ENCODE measurements at regions not wholly inside any gene's neighbourhood (a gene's known extent, or its start where the extent isn't known, plus 50 kb on each side); places are given as distances from the start of the nearest gene placed in this dataset.
A peak's percentile ranks its signal among the peaks of the same experiment; 100 is the strongest.

DNA sequence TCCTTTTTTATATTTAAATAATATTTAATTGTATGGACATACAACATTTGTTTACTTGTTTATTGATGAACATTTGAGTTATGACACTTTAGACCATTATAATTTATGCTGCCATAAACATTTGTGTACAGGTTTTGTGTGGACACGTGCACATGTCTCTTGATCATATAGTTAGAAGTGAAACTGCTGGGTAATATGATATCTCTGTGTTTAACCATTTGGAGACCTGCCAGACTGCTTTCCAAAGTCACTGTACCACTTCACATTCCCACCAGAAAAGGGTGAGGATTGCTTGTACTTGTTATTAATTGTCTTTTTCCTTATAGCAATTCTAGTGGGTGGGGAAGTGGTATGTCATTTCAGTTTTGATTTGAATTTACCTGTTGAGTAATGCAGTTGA lies 145.6 kb upstream of the KLHL1 start:
- TF ChIP-seq, protein P1, sequence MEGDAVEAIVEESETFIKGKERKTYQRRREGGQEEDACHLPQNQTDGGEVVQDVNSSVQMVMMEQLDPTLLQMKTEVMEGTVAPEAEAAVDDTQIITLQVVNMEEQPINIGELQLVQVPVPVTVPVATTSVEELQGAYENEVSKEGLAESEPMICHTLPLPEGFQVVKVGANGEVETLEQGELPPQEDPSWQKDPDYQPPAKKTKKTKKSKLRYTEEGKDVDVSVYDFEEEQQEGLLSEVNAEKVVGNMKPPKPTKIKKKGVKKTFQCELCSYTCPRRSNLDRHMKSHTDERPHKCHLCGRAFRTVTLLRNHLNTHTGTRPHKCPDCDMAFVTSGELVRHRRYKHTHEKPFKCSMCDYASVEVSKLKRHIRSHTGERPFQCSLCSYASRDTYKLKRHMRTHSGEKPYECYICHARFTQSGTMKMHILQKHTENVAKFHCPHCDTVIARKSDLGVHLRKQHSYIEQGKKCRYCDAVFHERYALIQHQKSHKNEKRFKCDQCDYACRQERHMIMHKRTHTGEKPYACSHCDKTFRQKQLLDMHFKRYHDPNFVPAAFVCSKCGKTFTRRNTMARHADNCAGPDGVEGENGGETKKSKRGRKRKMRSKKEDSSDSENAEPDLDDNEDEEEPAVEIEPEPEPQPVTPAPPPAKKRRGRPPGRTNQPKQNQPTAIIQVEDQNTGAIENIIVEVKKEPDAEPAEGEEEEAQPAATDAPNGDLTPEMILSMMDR (IDR thresholded peaks at IDR 0.05; ENCODE audit: poor library complexity, severe bottlenecking) = no peak
- DNase-seq (ENCODE audit: low spot score) = no peak

GRCh38 chr13:70253411-70253810 lies 145.2 kb upstream of the KLHL1 start:
- Histone ChIP-seq H3K4me3 (ENCODE audit: severe bottlenecking) (no peak overlapping the region), H3K27ac (ENCODE audit: poor library complexity, severe bottlenecking) (no peak overlapping the region), H3K9me3 (ENCODE audit: severe bottlenecking) (no peaks in the 10 kb centered on the region), H3K4me1 (ENCODE audit: insufficient read depth, poor library complexity, severe bottlenecking) (peaks cover 13% of the 10 kb centered on the region), H3K27me3 (ENCODE audit: insufficient read depth, poor library complexity, severe bottlenecking) (no peaks in the 10 kb centered on the region), H3K36me3 (ENCODE audit: low read depth) (no peaks in the 10 kb centered on the region)
- TF ChIP-seq, protein P1 (IDR thresholded peaks at IDR 0.05; ENCODE audit: poor library complexity, severe bottlenecking) = no peak
- no peak for DNase-seq (ENCODE audit: low spot score)
- peak; percentile 50 for ATAC-seq (ENCODE audit: low read depth)

More for the DNA sequence above, 145.6 kb upstream of the KLHL1 start:
- H3K27ac ChIP-seq (ENCODE audit: poor library complexity, severe bottlenecking) = no peak overlapping the region
- H3K4me3 ChIP-seq (ENCODE audit: severe bottlenecking) = no peak overlapping the region
- no peaks in the 10 kb centered on the region for H3K27me3 ChIP-seq (ENCODE audit: insufficient read depth, poor library complexity, severe bottlenecking)
- no peaks in the 10 kb centered on the region for H3K9me3 ChIP-seq (ENCODE audit: severe bottlenecking)
- no peaks in the 10 kb centered on the region for H3K36me3 ChIP-seq (ENCODE audit: low read depth)
- peaks cover 12% of the 10 kb centered on the region for H3K4me1 ChIP-seq (ENCODE audit: insufficient read depth, poor library complexity, severe bottlenecking)
- 0 out of 3 replicates have a peak, but pooled peaks have one; percentile 32 for ATAC-seq (ENCODE audit: low read depth)

- Histone ChIP-seq H3K27me3 (ENCODE audit: insufficient read depth, poor library complexity, severe bottlenecking) (no peaks in the 10 kb centered on the region), H3K4me1 (ENCODE audit: insufficient read depth, poor library complexity, severe bottlenecking) (peaks cover 13% of the 10 kb centered on the region), H3K9me3 (ENCODE audit: severe bottlenecking) (no peaks in the 10 kb centered on the region), H3K4me3 (ENCODE audit: severe bottlenecking) (no peak overlapping the region), H3K27ac (ENCODE audit: poor library complexity, severe bottlenecking) (peak overlapping the region; percentile 57), H3K36me3 (ENCODE audit: low read depth) (no peaks in the 10 kb centered on the region)
- TF ChIP-seq, protein P1 (IDR thresholded peaks at IDR 0.05; ENCODE audit: poor library complexity, severe bottlenecking) = no peak
- ATAC-seq (ENCODE audit: low read depth) (peak; percentile 94), DNase-seq (ENCODE audit: low spot score) (no peak)
These were observed 141.2 kb upstream of the KLHL1 start for GRCh38 chr13:70249332-70250064.

GRCh38 chr13:70237131-70237530 lies 128.9 kb upstream of the KLHL1 start:
- TF ChIP-seq, protein P1 (IDR thresholded peaks at IDR 0.05; ENCODE audit: poor library complexity, severe bottlenecking) = no peak
- DNase-seq (ENCODE audit: low spot score) = no peak
- no peaks in the 10 kb centered on the region for H3K4me1 ChIP-seq (ENCODE audit: insufficient read depth, poor library complexity, severe bottlenecking)
- H3K27ac ChIP-seq (ENCODE audit: poor library complexity, severe bottlenecking) = no peak overlapping the region
- H3K4me3 ChIP-seq (ENCODE audit: severe bottlenecking) = no peak overlapping the region
- no peaks in the 10 kb centered on the region for H3K9me3 ChIP-seq (ENCODE audit: severe bottlenecking)
- no peaks in the 10 kb centered on the region for H3K36me3 ChIP-seq (ENCODE audit: low read depth)
- no peak for ATAC-seq (ENCODE audit: low read depth)
- H3K27me3 ChIP-seq (ENCODE audit: insufficient read depth, poor library complexity, severe bottlenecking) = no peaks in the 10 kb centered on the region

DNA sequence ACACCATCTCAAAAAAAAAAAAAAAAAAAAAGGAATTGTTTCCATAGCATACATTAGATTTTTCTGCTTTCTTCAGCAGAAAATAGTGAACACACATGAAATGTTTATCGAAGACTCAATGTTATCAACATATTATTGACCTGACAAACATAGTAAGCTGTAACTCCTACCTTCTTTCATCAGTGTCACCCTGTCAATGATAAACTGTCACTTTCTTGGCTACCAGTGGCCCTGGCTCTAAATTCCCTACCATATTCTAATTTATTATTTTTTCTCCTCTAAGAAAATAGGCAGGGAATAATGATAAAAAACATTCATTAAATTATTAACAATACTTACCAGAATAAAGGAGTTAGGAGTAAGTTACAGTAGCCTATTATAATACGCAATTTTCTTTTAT lies 127.3 kb upstream of the KLHL1 start:
- no peak overlapping the region for H3K27ac ChIP-seq (ENCODE audit: poor library complexity, severe bottlenecking)
- H3K36me3 ChIP-seq (ENCODE audit: low read depth) = no peaks in the 10 kb centered on the region
- H3K4me3 ChIP-seq (ENCODE audit: severe bottlenecking) = no peak overlapping the region
- ATAC-seq (ENCODE audit: low read depth) (no peak), DNase-seq (ENCODE audit: low spot score) (no peak)
- H3K27me3 ChIP-seq (ENCODE audit: insufficient read depth, poor library complexity, severe bottlenecking) = no peaks in the 10 kb centered on the region
- H3K4me1 ChIP-seq (ENCODE audit: insufficient read depth, poor library complexity, severe bottlenecking) = no peaks in the 10 kb centered on the region
- H3K9me3 ChIP-seq (ENCODE audit: severe bottlenecking) = no peaks in the 10 kb centered on the region
- TF ChIP-seq, protein P1 (IDR thresholded peaks at IDR 0.05; ENCODE audit: poor library complexity, severe bottlenecking) = no peak
